GM21723 (cell line): ENCODE measurements at regions not wholly inside any gene's neighbourhood (a gene's known extent, or its start where the extent isn't known, plus 50 kb on each side); places are given as distances from the start of the nearest gene placed in this dataset.
"Not testable (repeated sequence)": the region's sequence is repeated elsewhere in the genome, so short reads cannot be mapped to it uniquely, and the experiment has no call there.

Experiments used
- ATAC-seq: cut with Tn5 transposase; IDR thresholded peaks from one replicate; pipeline ENCODE4 v1.9.1; 2021; ENCODE audit warnings: mild to moderate bottlenecking, moderate library complexity; ENCODE audit not compliant: unreplicated experiment

DNA sequence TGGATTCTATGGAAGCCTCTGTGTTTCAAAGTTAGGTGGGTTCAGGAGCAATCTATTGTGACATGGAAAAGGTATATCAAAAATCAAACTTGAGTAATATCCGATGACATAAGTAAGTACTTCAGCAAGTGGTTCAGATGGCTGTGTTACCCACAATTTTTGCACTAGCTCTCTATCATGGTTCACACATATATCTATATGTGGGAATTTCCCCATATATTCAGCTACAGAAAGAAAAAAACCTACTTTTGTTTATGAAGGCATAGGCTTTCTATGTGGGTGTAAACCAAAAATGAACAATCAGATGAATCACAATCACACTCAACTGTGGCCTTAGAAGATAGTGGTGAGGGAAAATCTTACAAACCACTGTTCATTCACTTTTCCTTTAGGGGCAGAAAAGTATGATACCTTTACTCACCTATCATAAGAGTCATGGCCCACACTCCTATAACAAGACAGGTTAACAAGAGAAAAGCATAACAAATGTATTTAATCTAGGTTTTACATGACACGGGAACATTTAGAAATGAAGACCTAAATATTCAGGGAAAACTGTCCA is 449.6 kb upstream of the HTR1E start:
- no peak for ATAC-seq

DNA sequence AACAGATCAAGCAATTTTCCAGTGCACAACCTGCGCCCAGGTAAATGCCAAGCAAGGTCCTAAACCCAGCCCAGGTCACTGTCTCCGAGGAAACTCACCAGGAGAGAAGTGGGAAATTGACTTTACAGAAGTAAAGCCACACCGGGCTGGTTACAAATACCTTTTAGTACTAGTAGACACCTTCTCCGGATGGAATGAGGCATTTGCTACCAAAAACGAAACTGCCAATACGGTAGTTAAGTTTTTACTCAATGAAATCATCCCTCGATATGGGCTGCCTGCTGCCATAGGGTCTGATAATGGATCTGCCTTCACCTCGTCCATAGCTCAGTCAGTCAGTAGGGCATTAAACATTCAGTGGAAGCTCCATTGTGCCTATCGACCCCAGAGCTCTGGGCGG is 459.0 kb upstream of the HTR1E start:
- ATAC-seq: not testable (repeated sequence)

DNA sequence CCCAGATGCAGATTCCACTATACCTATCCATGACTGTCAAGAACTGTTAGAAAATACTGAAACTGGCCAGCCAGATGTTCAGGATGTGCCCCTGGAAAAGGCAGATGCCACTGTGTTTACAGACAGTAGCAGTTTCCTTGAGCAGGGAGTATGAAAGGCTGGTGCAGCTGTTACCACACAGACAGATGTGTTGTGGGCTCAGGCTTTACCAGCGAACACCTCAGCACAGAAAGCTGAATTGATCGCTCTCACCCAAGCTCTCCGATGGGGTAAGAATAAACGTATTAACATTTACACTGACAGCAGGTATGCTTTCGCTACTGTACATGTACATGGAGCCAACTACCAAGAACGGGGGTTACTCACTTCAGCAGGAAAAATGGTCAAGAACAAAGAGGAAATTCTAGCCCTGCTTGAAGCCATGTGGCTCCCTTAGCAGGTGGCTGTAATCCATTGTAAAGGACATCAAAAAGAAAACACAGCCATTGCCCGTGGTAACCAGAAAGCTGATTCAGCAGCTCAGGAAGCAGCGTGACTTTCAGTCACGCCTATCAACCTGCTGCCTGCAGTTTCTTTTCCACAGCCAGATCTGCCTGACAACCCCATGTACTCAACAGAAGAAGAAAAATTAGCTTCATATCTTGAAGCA is 459.7 kb upstream of the HTR1E start:
- no peak for ATAC-seq

DNA sequence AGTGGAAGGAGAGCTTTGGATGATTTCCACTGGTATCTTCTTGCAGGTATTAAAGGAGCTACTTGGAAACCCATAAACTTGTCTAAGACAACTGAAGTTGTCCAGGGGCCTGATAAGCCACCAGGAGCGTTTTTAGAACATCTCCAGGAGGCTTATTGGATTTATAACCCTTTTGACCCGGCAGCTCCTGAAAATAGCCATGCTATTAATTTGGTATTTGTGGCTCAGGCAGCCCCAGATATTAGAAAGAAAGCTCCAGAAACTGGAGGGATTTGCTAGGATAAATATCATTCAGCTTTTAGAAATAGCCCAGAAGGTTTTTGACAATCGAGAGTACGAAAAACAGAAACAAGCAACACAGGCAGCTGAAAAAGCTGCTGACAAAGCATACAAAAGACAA is 461.0 kb upstream of the HTR1E start:
- ATAC-seq: no peak

GRCh38 chr6:86474081-86474480 is 463.2 kb upstream of the HTR1E start:
- no peak for ATAC-seq

DNA sequence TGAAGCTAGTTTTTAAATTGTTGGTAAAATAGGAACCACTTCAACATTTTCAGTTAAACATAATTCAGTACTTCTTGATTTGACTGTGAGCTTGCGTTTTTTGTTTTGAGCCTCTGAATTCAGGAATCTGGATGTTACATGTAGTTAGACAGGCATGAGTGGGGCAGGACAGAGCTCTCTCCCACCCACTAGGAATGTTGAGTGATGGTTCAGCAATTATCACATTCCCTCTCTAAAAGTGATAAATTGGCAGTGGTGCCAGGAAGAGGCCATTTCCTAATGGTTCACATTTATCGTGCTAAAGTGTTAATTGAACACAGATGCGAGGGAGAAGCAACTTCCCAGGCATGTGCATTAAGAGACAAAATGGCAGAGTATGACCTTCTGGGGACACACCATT is 465.5 kb upstream of the HTR1E start:
- no peak for ATAC-seq

- no peak for ATAC-seq
Observed at GRCh38 chr6:86459978-86460377, 477.4 kb upstream of the HTR1E start.

DNA sequence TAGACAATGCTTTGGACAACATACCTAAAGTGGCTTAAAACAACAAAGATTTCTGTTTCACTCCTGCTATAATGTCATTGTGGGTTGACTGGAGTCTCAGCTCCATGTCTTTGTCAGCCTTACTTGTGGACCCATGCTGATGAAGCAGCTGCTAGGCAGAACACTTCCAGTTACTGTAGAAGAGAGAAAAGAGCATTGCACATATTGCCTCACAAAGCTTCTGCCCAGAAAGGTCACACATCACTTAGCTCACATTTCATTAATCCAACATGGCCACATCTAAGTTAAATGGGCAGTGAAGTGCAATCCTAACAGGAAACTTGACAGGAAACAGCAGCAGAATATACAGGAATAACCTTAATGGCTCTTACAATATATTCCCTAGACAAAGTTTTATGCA is 480.5 kb upstream of the HTR1E start:
- ATAC-seq: no peak

- ATAC-seq: no peak
Observed at GRCh38 chr6:86453232-86453631, 484.1 kb upstream of the HTR1E start.

DNA sequence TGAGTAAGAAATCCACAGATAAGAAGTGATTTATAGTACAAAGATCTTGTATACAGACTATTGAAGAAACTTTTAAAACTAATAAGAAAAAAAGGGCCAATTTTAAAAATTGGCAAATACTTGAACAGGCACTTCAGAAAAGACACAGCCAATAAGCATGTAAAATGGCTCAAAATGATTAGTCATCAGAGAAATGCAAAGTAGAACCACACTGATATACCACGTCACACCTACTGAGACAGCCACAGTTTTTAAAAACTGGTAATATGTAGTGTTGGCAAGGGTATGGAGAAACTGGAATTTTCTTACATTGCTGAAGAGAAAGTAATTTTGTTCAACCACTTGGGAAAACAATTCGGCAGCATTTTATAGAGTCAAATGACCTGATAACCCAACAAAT is 488.9 kb upstream of the HTR1E start:
- no peak for ATAC-seq

DNA sequence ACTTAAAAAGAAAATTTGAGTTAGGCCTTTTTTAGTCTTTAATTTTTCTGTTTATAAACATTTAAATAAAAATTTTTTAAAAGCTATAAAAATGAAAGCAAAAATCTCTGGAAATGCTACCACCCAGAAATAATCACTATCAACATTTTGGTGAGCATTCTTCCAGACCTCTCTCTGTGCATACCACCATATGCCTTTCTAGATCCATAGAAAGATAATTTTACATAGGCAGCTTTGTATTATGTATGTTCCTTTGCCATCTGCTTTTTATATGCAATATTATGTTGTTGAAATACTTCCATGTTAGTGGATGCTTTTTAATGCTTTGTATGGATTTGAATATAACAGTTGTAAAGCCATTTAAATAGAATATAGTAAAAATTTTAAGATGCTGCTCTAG is 496.7 kb upstream of the HTR1E start:
- no peak for ATAC-seq

GRCh38 chr6:86423571-86423970 is 513.8 kb upstream of the HTR1E start:
- ATAC-seq: no peak

GRCh38 chr6:86412057-86412456 is 525.3 kb upstream of the HTR1E start:
- no peak for ATAC-seq

- no peak for ATAC-seq
Observed at GRCh38 chr6:86407128-86407527, 530.2 kb upstream of the HTR1E start.

DNA sequence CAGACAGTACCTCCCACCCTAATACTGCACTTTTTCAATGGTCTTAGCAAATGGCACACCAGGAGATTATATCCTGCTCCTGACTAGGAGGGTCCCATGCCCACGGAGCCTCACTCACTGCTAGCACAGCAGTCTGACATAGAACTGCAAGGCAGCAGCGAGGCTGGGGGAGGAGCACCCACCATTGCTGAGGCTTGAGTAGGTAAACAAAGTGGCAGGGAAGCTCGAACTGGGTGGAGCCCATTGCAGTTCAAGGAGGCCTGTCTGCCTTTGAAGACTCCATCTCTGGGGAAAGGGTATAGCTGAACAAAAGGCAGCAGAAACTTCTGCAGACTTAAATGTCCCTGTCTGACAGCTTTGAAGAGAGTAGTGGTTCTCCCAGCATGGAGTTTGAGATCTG is 544.5 kb upstream of the HTR1E start:
- not testable (repeated sequence) for ATAC-seq

- ATAC-seq: no peak
Observed at GRCh38 chr6:86380571-86381125, 556.7 kb upstream of the HTR1E start.

DNA sequence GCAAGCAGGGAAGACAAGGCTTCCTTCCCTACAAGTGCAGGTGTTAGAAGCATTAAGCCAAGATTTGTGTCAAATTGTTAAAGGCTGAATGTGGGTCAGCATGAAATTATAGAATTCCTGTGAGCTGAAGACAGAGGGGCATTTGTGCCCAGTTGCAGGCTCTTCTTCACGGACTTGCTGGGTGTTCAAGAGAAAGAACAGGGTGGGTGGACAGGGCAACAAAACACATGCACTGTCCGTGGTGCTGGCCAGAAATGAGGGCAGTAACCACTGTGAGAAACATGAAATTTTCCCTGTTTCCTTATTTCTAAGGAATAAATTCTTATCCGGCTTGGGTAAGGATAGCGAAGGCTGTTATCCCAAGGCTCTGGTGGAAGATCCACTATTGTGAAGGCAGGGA is 579.5 kb upstream of the HTR1E start:
- no peak for ATAC-seq

GRCh38 chr6:86355271-86355670 is 582.1 kb upstream of the HTR1E start:
- no peak for ATAC-seq

DNA sequence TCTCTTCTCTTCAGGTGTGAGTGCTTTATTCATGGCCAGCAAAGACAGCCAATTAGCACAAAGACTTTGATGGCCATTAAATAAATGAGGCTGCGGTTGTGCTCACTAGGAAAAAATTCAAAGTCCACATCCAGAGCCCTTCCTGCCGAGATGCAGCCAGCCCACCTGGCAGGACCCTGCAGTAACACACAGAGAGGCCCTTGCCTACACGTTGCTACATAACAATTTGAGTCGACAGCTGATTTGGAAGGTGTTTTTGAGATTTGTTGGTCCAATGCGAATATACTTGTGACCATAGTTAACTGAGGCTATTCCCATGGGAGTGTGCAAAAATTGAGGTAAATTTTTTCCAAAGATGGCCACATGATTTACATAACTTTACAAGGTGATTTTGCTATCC is 605.4 kb upstream of the HTR1E start:
- no peak for ATAC-seq

DNA sequence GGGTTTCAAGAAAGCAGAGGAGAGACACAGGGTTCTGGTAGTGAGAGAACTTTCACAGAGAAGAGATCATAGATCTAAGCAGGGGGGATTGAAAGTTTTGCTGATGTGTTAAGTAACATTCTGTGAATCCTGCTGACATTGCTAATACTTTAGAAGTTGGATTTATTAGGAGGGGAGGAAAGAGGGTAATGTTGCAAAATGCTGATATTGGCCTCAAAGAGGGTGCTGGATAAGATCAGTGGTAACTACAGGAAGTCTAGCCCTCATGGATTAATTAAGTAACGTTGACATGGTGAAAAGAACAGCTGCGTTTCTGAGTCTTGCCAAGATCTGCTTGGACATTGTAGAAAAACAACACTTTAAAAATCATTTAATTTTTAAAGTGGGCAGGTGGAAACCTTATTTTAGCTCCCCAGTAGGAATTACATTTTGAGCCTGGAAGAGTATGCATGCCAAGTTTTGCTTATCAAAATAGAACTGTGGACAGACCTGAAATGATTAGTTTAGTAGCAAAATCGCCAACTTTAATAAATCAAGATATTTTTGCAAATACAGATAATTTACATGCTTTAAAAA is 606.0 kb upstream of the HTR1E start:
- no peak for ATAC-seq

GRCh38 chr6:86306210-86306609 is 631.1 kb upstream of the HTR1E start:
- no peak for ATAC-seq

GRCh38 chr6:86285876-86286275 is 643.2 kb upstream of the SYNCRIP start:
- ATAC-seq: no peak
